ENCODE measurements at regions not wholly inside any gene's neighbourhood (a gene's known extent, or its start where the extent isn't known, plus 50 kb on each side); places are given as distances from the start of the nearest gene placed in this dataset.

- no peak for TF ChIP-seq CTCF (IDR thresholded peaks at IDR 0.05)
- Histone ChIP-seq H3K4me3 (no peak overlapping the region), H3K27ac (peak overlapping the region in 1 of 2 donors; percentile 67)
- DNase-seq (ENCODE audit: low spot score) = no peak
Observed at GRCh38 chr2:196242131-196242620, 70.8 kb upstream of the STK17B start.

GRCh38 chr2:196244516-196244915 is 73.1 kb upstream of the STK17B start:
- Histone ChIP-seq H3K4me3 (no peak overlapping the region), H3K27ac (no peak overlapping the region)
- TF ChIP-seq CTCF (IDR thresholded peaks at IDR 0.05) = no peak
- no peak for DNase-seq (ENCODE audit: low spot score)

- H3K27ac ChIP-seq = no peak overlapping the region
- no peak overlapping the region for H3K4me3 ChIP-seq
- DNase-seq (ENCODE audit: low spot score) = no peak
- TF ChIP-seq CTCF (IDR thresholded peaks at IDR 0.05) = no peak
Observed at GRCh38 chr2:196244966-196245365, 73.6 kb upstream of the STK17B start.

GRCh38 chr2:196245378-196246140 is 74.2 kb upstream of the STK17B start:
- no peak for TF ChIP-seq CTCF (IDR thresholded peaks at IDR 0.05)
- no peak overlapping the region for H3K4me3 ChIP-seq
- DNase-seq (ENCODE audit: low spot score) = no peak
- peak overlapping the region in 1 of 2 donors; percentile 26 for H3K27ac ChIP-seq

GRCh38 chr2:196247114-196247975 is 76.0 kb upstream of the STK17B start:
- no peak for DNase-seq (ENCODE audit: low spot score)
- peak overlapping the region; percentile 48 to 79 for H3K27ac ChIP-seq
- TF ChIP-seq CTCF (IDR thresholded peaks at IDR 0.05) = no peak
- H3K4me3 ChIP-seq = no peak overlapping the region

- no peak for DNase-seq (ENCODE audit: low spot score)
- H3K27ac ChIP-seq = peak overlapping the region; percentile 48 to 79
Observed at GRCh38 chr2:196247976-196248280, 76.5 kb upstream of the STK17B start.

More at GRCh38 chr2:196247976-196248280, 76.5 kb upstream of the STK17B start:
- no peak overlapping the region for H3K4me3 ChIP-seq
- TF ChIP-seq CTCF (IDR thresholded peaks at IDR 0.05) = no peak

Data from coronary artery (tissue), 2 donors.